ENCODE measurements at regions not wholly inside any gene's neighbourhood (a gene's known extent, or its start where the extent isn't known, plus 50 kb on each side); places are given as distances from the start of the nearest gene placed in this dataset.

- Histone ChIP-seq H3K4me1 (ENCODE audit: control insufficient read depth in 5 of 5, insufficient read depth in 5 of 5, low read length in 5 of 5) (no peaks in the 10 kb centered on the region), H3K9me3 (ENCODE audit: control insufficient read depth in 4 of 4, insufficient read depth in 3 of 4, low read length in 3 of 4) (peaks cover 0 to 3% (median 0%) of the 10 kb centered on the region in 4 donors), H3K27me3 (ENCODE audit: control insufficient read depth in 3 of 3, insufficient read depth in 3 of 3, low read length in 2 of 3) (no peaks in the 10 kb centered on the region), H3K4me3 (no peak overlapping the region), H3K27ac (ENCODE audit: low read depth in 1 of 2, low read length in 1 of 2) (no peak overlapping the region), H3K9ac (ENCODE audit: insufficient read depth in 1 of 2, low read length in 2 of 2) (no peak overlapping the region), H3K36me3 (ENCODE audit: control insufficient read depth in 4 of 4, insufficient read depth in 4 of 4, low read length in 4 of 4) (no peaks in the 10 kb centered on the region)
- no peak for ATAC-seq (ENCODE audit: insufficient read depth, low FRiP score)
- no peak for TF ChIP-seq CTCF (IDR thresholded peaks at IDR 0.05; ENCODE audit: control extremely low read depth, extremely low read depth)
- DNase-seq = no peak
- WGBS, 2 donors = 93 to 98% methylated on average over 2 of the region's 2 CpGs
Measured at GRCh38 chr20:19096843-19097242, 115.6 kb upstream of the SLC24A3 start.

GRCh38 chr20:19098117-19098516 is 114.3 kb upstream of the SLC24A3 start:
- Histone ChIP-seq H3K27ac (ENCODE audit: low read depth in 1 of 2, low read length in 1 of 2) (no peak overlapping the region), H3K27me3 (ENCODE audit: control insufficient read depth in 3 of 3, insufficient read depth in 3 of 3, low read length in 2 of 3) (no peaks in the 10 kb centered on the region), H3K9me3 (ENCODE audit: control insufficient read depth in 4 of 4, insufficient read depth in 3 of 4, low read length in 3 of 4) (peaks cover 0 to 5% (median 0%) of the 10 kb centered on the region in 4 donors), H3K4me1 (ENCODE audit: control insufficient read depth in 5 of 5, insufficient read depth in 5 of 5, low read length in 5 of 5) (no peaks in the 10 kb centered on the region), H3K9ac (ENCODE audit: insufficient read depth in 1 of 2, low read length in 2 of 2) (no peak overlapping the region), H3K4me3 (no peak overlapping the region), H3K36me3 (ENCODE audit: control insufficient read depth in 4 of 4, insufficient read depth in 4 of 4, low read length in 4 of 4) (no peaks in the 10 kb centered on the region)
- no peak for TF ChIP-seq CTCF (IDR thresholded peaks at IDR 0.05; ENCODE audit: control extremely low read depth, extremely low read depth)
- no peak for ATAC-seq (ENCODE audit: insufficient read depth, low FRiP score)
- WGBS, 2 donors = 84 to 87% methylated on average over 4 of the region's 4 CpGs
- DNase-seq = no peak

GRCh38 chr20:19098806-19099578 is 113.5 kb upstream of the SLC24A3 start:
- H3K4me3 ChIP-seq = no peak overlapping the region
- ATAC-seq (ENCODE audit: insufficient read depth, low FRiP score) = no peak
- no peak for TF ChIP-seq CTCF (IDR thresholded peaks at IDR 0.05; ENCODE audit: control extremely low read depth, extremely low read depth)

More at GRCh38 chr20:19098806-19099578, 113.5 kb upstream of the SLC24A3 start:
- H3K4me1 ChIP-seq (ENCODE audit: control insufficient read depth in 5 of 5, insufficient read depth in 5 of 5, low read length in 5 of 5) = no peaks in the 10 kb centered on the region
- WGBS, 2 donors = 70 to 71% methylated on average over 8 of the region's 8 CpGs
- no peaks in the 10 kb centered on the region for H3K36me3 ChIP-seq (ENCODE audit: control insufficient read depth in 4 of 4, insufficient read depth in 4 of 4, low read length in 4 of 4)
- no peak for DNase-seq
- H3K9me3 ChIP-seq (ENCODE audit: control insufficient read depth in 4 of 4, insufficient read depth in 3 of 4, low read length in 3 of 4) = peaks cover 0 to 5% (median 0%) of the 10 kb centered on the region in 4 donors
- no peak overlapping the region for H3K27ac ChIP-seq (ENCODE audit: low read depth in 1 of 2, low read length in 1 of 2)
- no peak overlapping the region for H3K9ac ChIP-seq (ENCODE audit: insufficient read depth in 1 of 2, low read length in 2 of 2)
- no peaks in the 10 kb centered on the region for H3K27me3 ChIP-seq (ENCODE audit: control insufficient read depth in 3 of 3, insufficient read depth in 3 of 3, low read length in 2 of 3)
